H1 (cell line): ENCODE measurements at regions not wholly inside any gene's neighbourhood (a gene's known extent, or its start where the extent isn't known, plus 50 kb on each side); places are given as distances from the start of the nearest gene placed in this dataset.

Experiments used
- ASH2L ChIP-seq: fragments of 200-600, 300-600 bp; sonication (generic); IDR thresholded peaks from one replicate; pipeline ENCODE4 v1.7.1; 2017; ENCODE audit warnings: low read length
- CBX8 ChIP-seq: fragments of 300-800, 300-1000 bp; sonication (generic); IDR thresholded peaks from 2 replicates; pipeline ENCODE4 v1.7.1; 2016; ENCODE audit warnings: low read depth, low read length, borderline replicate concordance
- CREB1 ChIP-seq: IDR thresholded peaks from 2 replicates; pipeline ENCODE4 v1.6.1; 2012; ENCODE audit warnings: inconsistent platforms
- CTCF ChIP-seq, 3 experiments: IDR thresholded peaks; 1 replicate in 2 of 3; 2 replicates in 1 of 3; pipeline versions ENCODE4 v1.5.1 to v1.6.1; 2011; ENCODE audit warnings: low read length in 3 of 3, mild to moderate bottlenecking in 3 of 3, inconsistent platforms in 2 of 3, low read depth in 1 of 3, moderate library complexity in 1 of 3; ENCODE audit not compliant: insufficient read depth in 1 of 3; ENCODE audit errors: control extremely low read depth in 1 of 3
- EP300 ChIP-seq, 2 experiments: IDR thresholded peaks; 1 replicate in 1 of 2; 2 replicates in 1 of 2; pipeline ENCODE4 v1.6.1; 2011 to 2012; ENCODE audit warnings: low read depth in 2 of 2, low read length in 2 of 2, mild to moderate bottlenecking in 2 of 2, borderline replicate concordance in 1 of 2, inconsistent platforms in 1 of 2, moderate library complexity in 1 of 2
- SP4 ChIP-seq: IDR thresholded peaks from 2 replicates; pipeline ENCODE4 v1.6.1; 2012; ENCODE audit warnings: low read length, inconsistent platforms

GRCh38 chr18:43482136-43482535 lies 204.8 kb upstream of the SYT4 start (continued):
- TF ChIP-seq EP300 (IDR thresholded peaks at IDR 0.05; ENCODE audit: borderline replicate concordance in 1 of 2, low read depth in 2 of 2, low read length in 2 of 2), result no peak
- no peak for TF ChIP-seq SP4
- TF ChIP-seq CTCF (IDR thresholded peaks at IDR 0.05; ENCODE audit: control extremely low read depth in 1 of 3, insufficient read depth in 1 of 3, low read depth in 1 of 3, low read length in 3 of 3), result no peak
- no peak for TF ChIP-seq CREB1
- TF ChIP-seq CBX8, result no peak
- no peak for TF ChIP-seq ASH2L
